AG04450 (cell line): ENCODE measurements at regions not wholly inside any gene's neighbourhood (a gene's known extent, or its start where the extent isn't known, plus 50 kb on each side); places are given as distances from the start of the nearest gene placed in this dataset.
A peak's percentile ranks its signal among the peaks of the same experiment; 100 is the strongest.

Experiments used
- CTCF ChIA-PET: fragments of 300-600, 350-600 bp; formaldehyde crosslinking; extraction: SDS; loops from one replicate; lab custom pipeline; 2022; ENCODE audit warnings: antibody characterized with exemption, inconsistent platforms; lab: Charles Lee
- POLR2A ChIA-PET: fragments of 350-600 bp; formaldehyde crosslinking; extraction: SDS; loops from one replicate; lab custom pipeline; 2021; ENCODE audit warnings: antibody characterized with exemption, inconsistent platforms; lab: Yijun Ruan, JAX
- DNase-seq: peaks from one replicate; pipeline ENCODE4 v3.0.0-alpha.2; 2011; ENCODE audit warnings: low read depth, low spot score
- H3K27ac ChIP-seq: one replicate; pipeline ENCODE4 v1.5.1; 2012; ENCODE audit warnings: low read depth, low read length, control low read depth
- H3K27me3 ChIP-seq: one replicate; pipeline ENCODE4 v1.6.0; 2012; ENCODE audit warnings: low read length; ENCODE audit not compliant: control insufficient read depth, insufficient read depth
- H3K4me3 ChIP-seq: 2 replicates; pipeline ENCODE4 v1.5.1; 2011; ENCODE audit warnings: mild to moderate bottlenecking, low read depth, low read length, control low read depth
- H3K9me3 ChIP-seq: 2 replicates; pipeline ENCODE4 v1.5.1; 2012; ENCODE audit warnings: low read length; ENCODE audit not compliant: control insufficient read depth, insufficient read depth
- CTCF ChIP-seq: IDR thresholded peaks from 2 replicates; pipeline ENCODE4 v1.5.1; 2011; ENCODE audit warnings: low read depth, low read length, control low read depth, inconsistent platforms

- H3K27ac ChIP-seq: no peak overlapping the region
- peaks cover 3% of the 10 kb centered on the region for H3K27me3 ChIP-seq
- no peak for TF ChIP-seq CTCF
- DNase-seq: no peak
- no peak overlapping the region for H3K4me3 ChIP-seq
- ChIA-PET POLR2A (interaction anchor here (0.6 kb wide), 2 partner anchors 921 to 1083 kb away, joined by 3 to 4 read pairs; no protein-coding TSS in a partner anchor), CTCF (interaction anchor here (1.3 to 1.9 kb wide), 4 partner anchors 159 to 1095 kb away, joined by 3 to 6 read pairs (median 4); partner anchors contain the start of gene TBX3)
- no peaks in the 10 kb centered on the region for H3K9me3 ChIP-seq
Observed at GRCh38 chr12:115758183-115758582, 519.3 kb downstream of the MED13L start.

GRCh38 chr12:115756804-115757203 is 520.7 kb downstream of the MED13L start:
- Histone ChIP-seq H3K4me3 (no peak overlapping the region), H3K27ac (no peak overlapping the region), H3K9me3 (no peaks in the 10 kb centered on the region), H3K27me3 (no peaks in the 10 kb centered on the region)
- ChIA-PET CTCF (interaction anchor here (1.9 kb wide), 1 partner anchor 1094 kb away, joined by 6 read pairs; no protein-coding TSS in a partner anchor), POLR2A (no interaction called here)
- no peak for TF ChIP-seq CTCF
- no peak for DNase-seq

- no peak overlapping the region for H3K27ac ChIP-seq
- no peaks in the 10 kb centered on the region for H3K27me3 ChIP-seq
- CTCF ChIA-PET: interaction anchor here (0.5 to 5.3 kb wide), 5 partner anchors 173 to 1092 kb away, joined by 3 to 75 read pairs (median 4); no protein-coding TSS in a partner anchor
- POLR2A ChIA-PET: interaction anchor here (0.6 kb wide), 1 partner anchor 1087 kb away, joined by 4 read pairs; no protein-coding TSS in a partner anchor
- DNase-seq: no peak
- H3K4me3 ChIP-seq: no peak overlapping the region; the same call in 1 of the 2 replicates
- H3K9me3 ChIP-seq: no peaks in the 10 kb centered on the region
- no peak for TF ChIP-seq CTCF
Observed at GRCh38 chr12:115756271-115756670, 521.2 kb downstream of the MED13L start.

GRCh38 chr12:115755725-115756085 is 521.8 kb downstream of the MED13L start:
- Histone ChIP-seq H3K27ac (no peak overlapping the region), H3K4me3 (no peak overlapping the region), H3K9me3 (no peaks in the 10 kb centered on the region), H3K27me3 (no peaks in the 10 kb centered on the region)
- DNase-seq: no peak
- ChIA-PET POLR2A (interaction anchor here (0.6 kb wide), 1 partner anchor 1087 kb away, joined by 4 read pairs; no protein-coding TSS in a partner anchor), CTCF (interaction anchor here (0.5 to 5.3 kb wide), 5 partner anchors 172 to 1092 kb away, joined by 3 to 75 read pairs (median 4); no protein-coding TSS in a partner anchor)
- TF ChIP-seq CTCF: no peak

GRCh38 chr12:115755061-115755724 is 522.3 kb downstream of the MED13L start:
- TF ChIP-seq CTCF: no peak
- no peak for DNase-seq
- peak overlapping the region; percentile 25; the same call in 1 of the 2 replicates for H3K4me3 ChIP-seq
- H3K9me3 ChIP-seq: no peaks in the 10 kb centered on the region
- ChIA-PET POLR2A (no interaction called here), CTCF (interaction anchor here (1.0 to 5.3 kb wide), 2 partner anchors 1087 to 1091 kb away, joined by 4 to 75 read pairs; no protein-coding TSS in a partner anchor)
- no peak overlapping the region for H3K27ac ChIP-seq
- no peaks in the 10 kb centered on the region for H3K27me3 ChIP-seq
